Right renal pelvis (tissue), 4 donors: ENCODE measurements at regions not wholly inside any gene's neighbourhood (a gene's known extent, or its start where the extent isn't known, plus 50 kb on each side); places are given as distances from the start of the nearest gene placed in this dataset.
"Not testable (repeated sequence)": the region's sequence is repeated elsewhere in the genome, so short reads cannot be mapped to it uniquely, and the experiment has no call there.

Source experiments
- DNase-seq, 4 donors: peaks; one replicate each; pipeline ENCODE4 v3.0.0-alpha.2; 2013; ENCODE audit warnings: low read depth in 4 of 4, low spot score in 3 of 4, missing footprints in 1 of 4

DNA sequence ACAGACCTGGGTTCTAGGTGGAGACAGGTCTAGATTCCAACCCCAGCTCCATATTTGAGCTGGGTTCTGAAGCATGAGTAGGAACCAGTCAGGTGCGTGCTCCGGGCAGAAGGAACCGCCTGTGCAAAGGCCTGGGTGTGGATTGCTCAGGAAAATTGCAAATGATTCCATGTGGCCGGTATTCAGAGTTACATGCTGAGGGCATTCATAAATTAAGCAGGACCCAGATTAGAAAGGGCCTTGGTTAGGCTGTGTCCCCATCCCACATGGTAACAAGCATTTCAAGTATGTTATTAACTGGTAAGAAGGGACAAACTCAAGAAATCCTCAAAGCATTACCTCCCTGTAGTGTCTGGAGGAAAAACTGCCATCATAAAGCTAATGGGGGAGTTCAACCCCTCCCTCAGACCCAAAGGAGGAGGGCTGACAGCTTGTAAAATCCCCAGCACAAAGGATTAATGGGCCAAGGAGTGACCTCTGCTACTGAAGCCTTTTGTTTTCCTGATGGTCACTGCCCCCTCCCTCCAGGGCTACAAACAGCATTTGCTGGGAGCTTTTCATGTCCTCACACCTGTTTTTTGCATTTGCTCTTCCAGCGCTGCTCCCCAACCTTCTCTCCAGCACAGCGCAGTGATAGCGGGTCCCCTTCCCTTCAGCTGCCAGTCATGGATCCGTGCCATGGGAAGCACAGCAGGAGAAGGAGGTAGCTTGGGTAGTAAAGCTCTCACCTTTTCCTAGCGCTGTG is 218.0 kb downstream of the C16orf95 start:
- peak in 3 of 4 donors; percentile 67 to 77 (median 69) for DNase-seq

DNA sequence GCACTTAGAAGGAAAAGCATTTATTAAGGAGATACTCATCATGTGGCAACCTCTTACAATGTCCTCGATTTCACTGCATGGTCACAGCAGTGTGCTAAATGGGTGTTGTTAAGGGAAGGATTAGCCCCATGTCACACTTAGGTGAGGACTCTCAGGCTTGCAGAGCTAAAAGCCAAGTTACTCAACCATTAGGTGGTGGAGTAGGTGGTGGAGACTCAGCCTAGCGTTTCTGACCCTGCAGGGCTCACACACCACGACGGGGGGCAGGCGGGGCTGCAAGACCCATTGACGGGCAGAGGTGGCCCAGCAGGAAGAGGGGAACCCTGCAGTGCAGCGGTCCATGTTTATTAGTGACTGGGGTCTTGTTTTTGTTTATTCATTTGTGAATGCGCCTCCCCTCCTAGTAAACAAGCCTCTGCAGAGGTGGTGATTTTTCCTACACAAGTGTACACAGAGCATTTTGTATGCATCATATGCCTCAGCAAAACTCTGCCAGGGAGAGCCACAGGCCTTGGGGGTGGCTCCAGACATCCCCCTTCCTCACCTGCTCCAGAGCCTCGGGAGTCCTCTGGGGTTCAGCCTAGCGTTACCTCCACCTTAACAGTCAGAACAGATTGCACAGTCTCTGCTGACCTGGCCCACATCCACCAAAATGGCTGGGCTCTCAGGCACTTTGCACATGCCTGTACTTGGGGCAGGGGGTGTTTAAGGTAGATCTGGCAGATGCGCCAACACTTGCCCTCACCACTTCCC is 216.7 kb downstream of the C16orf95 start:
- no peak for DNase-seq

DNA sequence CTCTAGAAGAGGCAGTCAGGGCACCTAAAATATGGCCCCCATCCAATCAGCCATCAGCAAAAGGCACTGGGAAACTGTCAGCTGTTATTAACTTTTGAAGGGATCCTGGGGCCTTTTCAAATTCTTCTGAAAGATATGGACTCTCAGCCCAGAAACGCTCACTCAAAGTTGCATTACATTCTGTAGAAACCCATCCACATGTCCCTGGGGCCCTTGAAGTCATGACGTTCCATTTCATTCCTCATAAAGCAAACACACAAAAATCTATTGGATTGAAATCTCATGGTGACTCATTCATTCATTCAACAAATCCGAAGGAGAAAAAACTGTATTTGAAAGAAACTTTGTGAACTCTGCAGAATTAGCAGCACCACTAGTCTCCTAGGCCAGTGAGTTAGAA is 215.3 kb downstream of the C16orf95 start:
- no peak for DNase-seq

DNA sequence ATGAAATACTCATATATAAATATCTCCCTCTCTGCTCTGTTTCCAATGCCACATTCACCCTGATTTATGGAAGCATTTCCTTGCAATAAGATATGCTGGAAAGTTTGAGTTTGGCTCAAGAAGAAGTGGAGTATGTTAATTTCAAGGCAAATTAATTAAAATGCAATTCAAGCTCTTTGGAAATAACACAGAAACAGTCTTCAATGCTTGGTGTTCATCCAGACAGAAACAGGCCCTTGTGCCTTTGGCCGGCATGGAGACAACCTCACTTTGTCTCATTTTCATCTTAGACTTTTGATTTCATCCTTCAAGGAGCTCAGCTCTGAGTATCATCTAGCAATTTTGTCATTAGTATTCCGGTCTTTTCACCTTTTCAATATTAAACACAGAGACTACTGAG is 210.0 kb downstream of the C16orf95 start:
- no peak for DNase-seq

DNA sequence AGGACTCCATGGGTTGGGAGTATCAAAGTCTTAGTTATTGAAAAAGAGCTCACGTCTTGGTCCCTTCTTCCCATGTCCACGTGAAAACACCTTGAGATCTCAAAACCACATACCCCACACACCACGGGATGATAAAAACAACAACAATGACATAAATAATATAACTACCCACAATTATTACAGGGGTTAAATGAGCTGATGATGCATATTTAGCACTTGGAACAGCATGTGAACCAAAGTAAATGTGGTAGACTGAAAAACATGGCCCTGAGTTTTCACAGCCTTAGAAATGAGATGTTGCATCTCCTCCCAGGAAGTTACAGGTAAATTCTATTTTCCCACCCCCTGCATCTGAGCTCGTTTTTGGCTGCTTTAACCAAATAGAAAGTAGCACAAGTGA is 208.9 kb downstream of the C16orf95 start:
- DNase-seq: no peak

DNA sequence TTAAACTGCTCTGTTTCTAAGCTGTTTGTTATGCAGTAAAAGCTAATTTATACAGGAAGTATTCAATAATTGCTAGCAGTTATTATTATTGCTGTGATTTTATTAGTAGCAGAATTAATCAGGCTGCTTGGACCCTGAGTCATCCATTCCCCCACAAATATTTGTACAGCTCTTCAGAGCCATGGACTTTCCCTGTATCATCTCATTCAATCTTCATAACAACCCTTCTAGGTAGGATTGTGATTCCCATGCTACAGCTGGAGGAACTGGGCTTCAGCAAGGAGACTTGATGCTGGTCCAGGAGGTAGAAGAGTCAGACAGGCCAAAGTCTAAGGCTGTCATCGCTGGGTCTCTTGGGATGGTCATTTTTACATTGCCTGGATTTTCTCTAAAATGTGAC is 208.3 kb downstream of the C16orf95 start:
- DNase-seq: no peak

DNA sequence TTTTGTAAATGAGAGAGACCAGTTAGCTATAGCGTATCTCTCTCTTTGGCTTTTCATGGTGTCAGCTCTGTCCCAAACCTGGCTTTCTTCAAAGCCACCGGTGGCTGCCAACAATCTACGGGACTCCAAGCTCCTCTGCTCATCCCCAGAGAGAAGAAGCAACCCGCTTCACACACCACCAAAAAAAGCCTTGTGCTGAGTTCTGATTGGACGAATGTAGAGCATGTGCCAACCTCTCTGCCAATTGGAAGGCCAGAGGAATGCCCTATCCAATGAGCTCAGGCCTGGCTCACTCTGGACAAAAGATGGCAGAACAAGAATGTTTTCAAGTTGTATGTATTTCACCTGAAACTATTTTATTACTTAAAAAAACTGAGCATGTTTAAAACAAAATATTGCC is 202.4 kb downstream of the C16orf95 start:
- no peak for DNase-seq

DNA sequence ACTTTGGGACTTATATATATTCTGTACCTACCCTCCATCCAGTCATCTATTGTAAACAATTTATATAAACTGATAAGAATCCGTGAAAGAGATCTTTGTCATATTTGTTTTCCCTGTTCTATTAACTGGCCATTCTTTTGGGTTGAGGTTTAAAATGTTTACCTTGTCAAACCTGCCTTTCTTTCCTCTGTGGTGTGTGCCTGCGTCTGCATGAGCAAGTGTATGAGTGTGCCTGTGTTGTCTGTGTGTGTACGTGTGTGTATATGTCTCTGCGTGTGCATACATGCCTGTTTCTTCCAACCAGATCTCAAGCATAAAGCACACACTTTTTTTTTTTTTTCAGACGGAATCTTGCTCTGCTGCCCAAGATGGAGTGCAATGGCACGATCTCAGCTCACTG is 201.5 kb downstream of the C16orf95 start:
- DNase-seq: no peak

DNA sequence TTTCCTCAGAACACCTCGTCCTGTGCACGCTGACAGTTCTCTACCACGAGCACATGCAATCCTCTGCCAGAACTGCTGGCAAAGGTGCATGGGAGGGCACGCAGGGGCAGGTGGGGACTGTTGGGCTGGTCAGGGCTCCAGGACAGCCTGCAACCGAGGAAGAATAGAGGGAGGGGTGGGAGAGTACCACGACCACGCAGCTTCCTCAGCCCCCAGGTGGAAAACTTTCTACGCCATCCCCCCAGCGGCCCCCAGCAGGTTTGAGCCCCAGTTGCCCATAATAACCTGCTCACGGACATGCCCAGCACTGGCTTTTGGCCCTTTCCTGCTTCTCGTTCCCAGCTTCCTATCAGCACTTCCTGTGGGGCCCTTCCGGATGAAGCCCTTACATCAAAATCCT is 199.3 kb downstream of the C16orf95 start:
- no peak for DNase-seq

DNA sequence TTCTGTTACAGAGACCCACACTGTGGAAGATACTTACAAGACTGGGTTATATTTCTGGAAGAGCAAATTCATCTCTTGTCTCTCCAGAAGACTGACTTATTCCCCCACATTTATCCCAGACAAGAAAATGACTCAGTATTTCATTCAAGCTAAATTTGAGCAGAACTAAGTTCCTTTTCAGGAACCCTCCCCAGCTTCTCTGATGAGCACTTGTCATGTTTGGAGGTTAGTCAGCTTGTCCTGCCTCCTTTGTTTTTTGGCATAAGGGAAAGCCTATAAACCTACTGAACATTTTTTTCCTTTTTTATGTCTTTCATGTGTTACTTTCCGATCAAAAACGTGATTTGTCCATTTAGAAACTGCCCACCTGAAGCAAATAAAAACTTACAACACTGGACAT is 198.0 kb downstream of the C16orf95 start:
- DNase-seq: no peak

DNA sequence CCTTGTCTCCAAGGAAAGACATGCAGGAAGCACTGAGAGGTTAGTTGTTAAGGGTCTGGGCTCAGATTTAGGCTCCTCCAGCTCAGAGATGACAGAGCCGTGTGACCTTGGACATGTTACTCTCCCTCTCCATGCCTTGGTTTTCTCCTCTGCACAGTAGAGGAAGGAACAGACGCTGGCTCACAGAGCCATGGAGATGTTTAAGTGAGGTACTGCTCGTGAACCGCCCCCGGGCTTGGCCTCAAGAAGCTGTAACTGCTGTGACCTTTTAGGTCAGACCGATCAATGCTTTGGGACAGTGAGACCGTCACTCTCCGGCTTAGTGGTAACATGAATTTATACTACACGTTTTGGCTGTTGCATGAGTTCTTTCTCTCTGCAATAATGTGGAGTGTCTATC is 197.4 kb downstream of the C16orf95 start:
- DNase-seq: no peak

DNA sequence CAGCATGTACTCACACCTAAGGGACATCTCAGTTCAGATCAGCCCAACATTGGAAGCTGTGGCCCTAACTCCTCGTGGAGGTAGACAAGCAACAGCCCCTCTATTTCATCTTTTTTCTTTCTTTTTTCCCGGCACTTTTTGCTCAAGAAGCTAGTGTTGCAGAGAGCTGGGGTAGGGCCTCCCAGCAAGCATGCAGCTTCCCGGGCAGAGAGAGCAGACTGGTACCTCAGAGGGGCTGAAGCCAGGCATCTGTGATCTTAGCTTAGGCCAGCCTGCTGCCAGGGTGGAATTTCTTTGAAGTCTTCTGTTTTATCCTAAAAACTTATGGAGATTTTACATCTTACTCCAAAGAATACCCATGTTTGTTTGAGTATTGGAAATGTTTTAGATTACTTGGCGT is 195.4 kb downstream of the C16orf95 start:
- no peak for DNase-seq

DNA sequence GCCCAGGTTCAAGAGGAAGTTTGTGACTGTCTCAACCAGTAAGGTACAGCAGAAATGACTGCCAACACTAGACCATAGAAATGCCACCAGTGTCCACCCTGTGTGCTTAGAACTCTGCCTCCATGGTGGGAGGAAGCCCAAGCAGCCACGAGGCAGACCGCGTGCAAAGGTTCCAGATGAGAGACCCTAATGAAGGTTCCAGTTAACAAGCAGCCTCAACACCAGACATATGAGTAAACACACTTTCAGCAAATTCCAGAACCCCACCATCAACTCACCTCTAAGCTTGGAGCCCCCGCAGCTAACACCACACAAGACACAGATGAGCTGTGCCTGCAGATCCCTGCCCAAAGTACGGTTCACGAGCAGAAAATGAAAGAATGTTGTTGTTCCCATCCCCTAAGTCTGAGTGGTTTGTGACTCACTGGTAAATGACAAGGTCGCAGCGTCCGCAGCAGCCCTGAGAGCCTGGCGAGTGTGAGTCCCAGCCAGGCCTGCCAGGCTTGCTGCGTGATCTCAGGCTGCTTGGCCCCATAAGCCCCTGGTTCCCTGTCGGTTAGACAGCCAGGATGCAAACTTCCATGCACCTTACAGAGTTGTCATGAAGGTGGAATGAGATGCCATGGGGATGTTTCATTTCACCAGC is 193.7 kb downstream of the C16orf95 start:
- no peak for DNase-seq

DNA sequence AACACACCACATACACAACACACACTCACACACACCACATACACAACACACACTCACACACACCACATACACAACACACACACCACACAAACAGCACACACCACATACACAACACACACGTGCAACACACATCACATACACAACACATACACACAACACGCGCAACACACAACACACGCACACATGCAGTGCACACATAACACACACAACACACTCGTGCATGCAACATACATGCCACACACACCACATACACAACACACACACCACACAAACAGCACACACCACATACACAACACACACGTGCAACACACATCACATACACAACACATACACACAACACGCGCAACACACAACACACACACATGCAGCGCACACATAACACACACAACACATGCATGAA is 192.8 kb downstream of the C16orf95 start:
- not testable (repeated sequence) for DNase-seq

DNA sequence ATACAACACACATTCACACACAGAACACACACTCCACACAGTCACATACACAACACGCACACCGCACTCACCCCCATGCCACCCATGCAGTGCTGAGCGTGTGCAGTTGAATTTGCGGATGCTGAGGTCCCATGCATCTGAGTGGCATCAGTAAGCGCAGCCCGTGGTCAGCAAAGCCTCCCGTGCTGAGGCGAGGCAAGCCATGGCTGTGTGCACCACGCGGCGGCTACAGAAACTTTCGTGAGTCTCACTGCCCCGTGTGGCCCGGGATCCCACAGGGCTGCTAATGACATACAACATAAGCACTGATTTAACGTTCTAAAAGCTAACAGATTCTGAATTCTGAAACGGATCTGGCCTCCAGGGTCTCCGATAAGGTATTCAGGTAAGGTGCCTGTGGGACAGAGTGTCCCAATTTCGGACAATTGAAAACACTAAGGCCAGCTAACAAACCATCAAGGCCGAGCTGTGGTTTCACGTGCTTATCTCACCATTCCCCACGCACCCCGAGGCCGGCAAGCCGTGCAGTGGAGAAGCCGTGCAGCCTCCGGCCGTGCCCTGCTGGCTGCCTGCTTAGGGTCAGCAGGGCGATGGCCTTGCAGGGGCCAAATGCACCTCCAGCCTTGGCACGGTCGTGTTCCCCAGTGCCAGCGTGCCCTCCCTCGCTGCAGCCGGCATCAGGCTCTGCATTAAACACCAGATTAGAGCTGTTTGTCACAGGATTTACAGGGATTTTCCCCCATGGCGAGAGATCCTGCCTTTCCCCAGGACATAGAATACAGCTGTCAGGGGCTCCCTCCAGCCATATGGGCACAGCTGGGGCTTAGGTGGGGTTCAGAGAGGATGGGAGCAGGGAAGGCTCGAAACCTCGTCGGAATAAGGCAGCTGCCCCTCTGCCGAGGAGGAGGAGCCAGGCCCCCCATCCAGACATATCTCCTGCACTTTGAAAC is 191.7 kb downstream of the C16orf95 start:
- DNase-seq: no peak

DNA sequence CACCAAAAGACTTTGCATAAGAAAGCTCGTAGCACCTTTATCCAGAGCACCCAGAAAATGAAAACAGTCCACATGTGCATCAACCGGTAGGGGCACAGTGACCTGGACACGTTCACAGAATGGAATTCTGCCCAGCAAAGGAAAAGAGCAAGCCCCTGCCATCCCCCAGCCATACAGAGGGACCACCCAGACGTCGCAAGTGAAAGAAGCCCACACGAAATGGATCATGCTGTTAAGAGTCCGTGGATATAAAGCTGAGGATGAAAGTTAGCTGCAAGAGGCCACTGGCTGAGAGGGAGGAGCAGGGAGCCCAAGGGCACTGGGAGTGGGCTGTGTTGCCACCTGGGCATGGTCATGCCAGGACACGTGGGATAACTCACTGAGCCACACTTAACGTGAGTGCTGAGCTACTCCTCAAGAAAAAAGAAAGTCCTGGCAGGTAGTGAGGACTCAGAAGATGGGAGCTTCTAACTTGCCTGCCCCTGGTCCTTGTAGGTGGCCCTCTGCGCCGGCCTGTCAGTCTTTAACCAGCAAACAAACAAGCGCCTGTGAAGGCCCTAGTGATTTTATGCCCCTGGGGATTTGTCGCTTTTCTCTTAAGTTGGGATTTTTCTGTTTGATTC is 190.7 kb downstream of the C16orf95 start:
- no peak for DNase-seq

DNA sequence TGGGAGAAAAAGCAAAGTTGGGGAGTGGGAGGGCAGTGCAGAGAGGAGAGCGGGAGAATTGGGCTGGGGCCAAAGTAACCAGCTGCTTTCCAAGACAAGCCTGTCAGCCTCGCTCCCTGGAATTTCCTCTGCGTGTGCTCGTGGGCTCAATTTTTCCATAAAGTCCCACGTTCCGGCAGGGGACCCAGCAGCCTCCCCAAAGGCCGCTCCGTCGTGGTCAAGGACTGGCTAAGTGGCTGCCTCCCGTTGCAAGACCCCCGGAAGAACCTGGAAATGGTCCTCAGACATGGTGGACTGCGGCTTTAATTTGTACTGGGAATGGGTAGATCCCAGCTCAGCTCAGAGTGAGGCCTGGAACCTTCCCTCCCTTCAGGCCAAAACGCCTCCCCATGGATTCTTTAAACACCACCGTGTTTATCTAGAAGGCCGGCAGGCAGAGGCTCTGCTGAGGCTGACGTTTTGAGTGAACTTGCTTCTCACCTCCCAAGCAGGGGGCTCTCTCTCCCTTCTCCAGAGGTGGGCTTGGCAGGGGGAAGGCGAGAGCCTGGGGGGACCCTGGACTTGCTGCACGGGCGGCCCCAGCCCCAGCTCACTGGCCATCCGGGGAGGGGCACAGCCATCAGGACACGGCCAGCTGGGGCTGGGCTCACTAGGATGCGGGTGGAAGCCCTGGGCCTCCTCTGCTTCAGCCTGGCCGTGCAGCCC is 190.0 kb downstream of the C16orf95 start:
- peak; percentile 61 to 76 (median 67) for DNase-seq

DNA sequence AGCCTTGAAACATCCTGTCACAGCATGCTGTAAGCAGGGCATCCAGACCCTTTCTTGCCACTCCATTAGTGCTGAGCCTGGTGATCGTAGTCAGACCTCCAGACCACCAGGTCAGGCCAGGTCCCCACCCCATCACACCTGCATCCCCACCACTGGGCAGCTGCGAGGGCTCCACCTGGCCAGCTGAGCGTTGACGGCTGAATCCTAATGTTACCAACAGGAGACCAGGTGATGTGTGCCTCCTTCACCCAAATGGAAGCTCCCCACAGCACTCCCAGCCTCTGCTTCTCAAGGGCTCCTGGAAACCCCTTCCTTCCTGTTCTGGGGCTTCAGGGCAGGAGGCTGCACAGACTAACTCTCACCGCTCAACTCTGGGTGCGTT is 189.4 kb downstream of the C16orf95 start:
- no peak for DNase-seq

DNA sequence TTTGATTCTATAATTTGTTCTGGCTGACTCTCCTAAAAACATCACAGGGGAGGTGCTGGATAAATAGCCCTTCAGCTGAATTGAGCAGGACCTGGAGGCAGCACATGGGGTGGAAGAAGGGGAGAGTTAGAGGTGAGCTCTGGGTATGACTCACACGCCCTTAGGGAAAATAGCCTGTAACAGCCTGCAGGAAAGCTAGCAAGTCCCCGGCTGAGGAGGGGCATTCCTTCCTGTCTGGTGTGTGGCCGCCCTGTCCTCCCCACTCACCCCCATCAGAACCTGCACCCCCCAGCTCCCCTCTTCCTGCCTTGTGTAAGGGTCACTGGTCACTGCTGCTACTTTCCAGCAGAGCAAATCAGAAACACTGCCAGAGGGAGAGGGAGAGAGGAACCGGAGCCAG is 187.4 kb downstream of the C16orf95 start:
- no peak for DNase-seq
